T-helper 2 cell (primary cell): ENCODE measurements at regions not wholly inside any gene's neighbourhood (a gene's known extent, or its start where the extent isn't known, plus 50 kb on each side); places are given as distances from the start of the nearest gene placed in this dataset.
"Not testable (repeated sequence)": the region's sequence is repeated elsewhere in the genome, so short reads cannot be mapped to it uniquely, and the experiment has no call there.

ENCODE experiments used
- DNase-seq, 5 experiments: peaks; one replicate each; pipeline versions ENCODE4 v3.0.0 to v3.0.0-alpha.2; 2012 to 2022

- DNase-seq = no peak
Observed at GRCh38 chr4:180967936-180968335, 1275.3 kb upstream of the TENM3 start.

GRCh38 chr4:180973894-180974293 lies 1269.3 kb upstream of the TENM3 start:
- no peak for DNase-seq

- no peak for DNase-seq
Observed at GRCh38 chr4:180990931-180991330, 1252.3 kb upstream of the TENM3 start.

- no peak for DNase-seq
Observed at GRCh38 chr4:180993244-180993836, 1249.9 kb upstream of the TENM3 start.

GRCh38 chr4:180994722-180995121 lies 1248.5 kb upstream of the TENM3 start:
- no peak for DNase-seq

GRCh38 chr4:180999217-180999616 lies 1244.0 kb upstream of the TENM3 start:
- no peak for DNase-seq

GRCh38 chr4:181004056-181004455 lies 1239.1 kb upstream of the TENM3 start:
- DNase-seq = no peak

- DNase-seq = no peak
Observed at GRCh38 chr4:181006499-181007260, 1236.5 kb upstream of the TENM3 start.

GRCh38 chr4:181007751-181008150 lies 1235.5 kb upstream of the TENM3 start:
- no peak for DNase-seq

GRCh38 chr4:181008164-181008563 lies 1235.0 kb upstream of the TENM3 start:
- no peak for DNase-seq

GRCh38 chr4:181013162-181013561 lies 1230.0 kb upstream of the TENM3 start:
- DNase-seq = no peak

- DNase-seq = no peak
Observed at GRCh38 chr4:181017038-181017437, 1226.2 kb upstream of the TENM3 start.

- no peak for DNase-seq
Observed at GRCh38 chr4:181018472-181018871, 1224.7 kb upstream of the TENM3 start.

- no peak for DNase-seq
Observed at GRCh38 chr4:181018913-181019312, 1224.3 kb upstream of the TENM3 start.

- no peak for DNase-seq
Observed at GRCh38 chr4:181020456-181020855, 1222.7 kb upstream of the TENM3 start.

- DNase-seq = no peak
Observed at GRCh38 chr4:181021213-181021612, 1222.0 kb upstream of the TENM3 start.

GRCh38 chr4:181030135-181030921 lies 1212.9 kb upstream of the TENM3 start:
- not testable (repeated sequence) for DNase-seq

GRCh38 chr4:181030961-181031360 lies 1212.2 kb upstream of the TENM3 start:
- no peak for DNase-seq

- DNase-seq = no peak
Observed at GRCh38 chr4:181043486-181043885, 1199.7 kb upstream of the TENM3 start.

- DNase-seq = no peak
Observed at GRCh38 chr4:181046809-181047208, 1196.4 kb upstream of the TENM3 start.

- DNase-seq = no peak
Observed at GRCh38 chr4:181051931-181052330, 1191.3 kb upstream of the TENM3 start.

- DNase-seq = no peak
Observed at GRCh38 chr4:181061787-181062186, 1181.4 kb upstream of the TENM3 start.

- no peak for DNase-seq
Observed at GRCh38 chr4:181063212-181063611, 1180.0 kb upstream of the TENM3 start.

- no peak for DNase-seq
Observed at GRCh38 chr4:181077341-181077740, 1165.9 kb upstream of the TENM3 start.
